RWPE1 (cell line): ENCODE measurements at regions not wholly inside any gene's neighbourhood (a gene's known extent, or its start where the extent isn't known, plus 50 kb on each side); places are given as distances from the start of the nearest gene placed in this dataset.

Experiments
- CTCF ChIA-PET: fragments of 350-600 bp; sonication (Branson Sonifier 250); formaldehyde crosslinking; extraction: SDS; loops from one replicate; lab custom pipeline; 2021; lab: Yijun Ruan, JAX
- POLR2A ChIA-PET: fragments of 400-600 bp; formaldehyde crosslinking; extraction: SDS; loops from one replicate; lab custom pipeline; 2020; ENCODE audit warnings: antibody characterized with exemption; ENCODE audit not compliant: low non-redundant PET; lab: Yijun Ruan, JAX
- DNase-seq: peaks from one replicate; pipeline ENCODE4 v3.0.0; 2012; ENCODE audit warnings: low spot score
- H3K27ac ChIP-seq: fragments of 450-650 bp; 2 replicates; pipeline ENCODE4 v1.5.1; 2017
- CTCF ChIP-seq: fragments of 450-650 bp; conservative IDR thresholded peaks from 2 replicates; pipeline ENCODE4 v1.5.1; 2017; ENCODE audit warnings: low read depth, mild to moderate bottlenecking

DNA sequence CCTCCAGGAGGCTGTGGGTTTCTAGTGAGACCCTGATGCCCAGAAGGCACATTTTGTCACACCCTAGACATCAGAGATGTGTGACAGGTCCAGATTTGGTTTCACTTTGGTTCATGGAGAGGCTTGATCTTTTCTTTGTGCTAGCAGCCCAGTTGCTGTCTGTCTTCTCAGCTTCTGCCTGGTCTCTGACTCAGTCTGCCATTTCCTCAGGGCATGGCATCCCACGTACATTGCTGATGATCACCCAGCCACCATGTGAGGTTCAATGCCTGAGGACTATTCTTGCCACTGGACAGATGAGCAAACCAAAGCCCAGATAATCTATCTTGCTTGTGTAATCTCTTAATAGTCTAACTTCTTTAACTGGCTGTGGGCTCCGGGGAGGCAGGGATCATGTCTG lies 144.9 kb upstream of the MRPS22 start:
- ChIA-PET CTCF (no interaction called here), POLR2A (no interaction called here)
- TF ChIP-seq CTCF, result no peak
- H3K27ac ChIP-seq, result no peak overlapping the region
- DNase-seq, result peak; percentile 20

GRCh38 chr3:139199421-139200010 lies 144.3 kb upstream of the MRPS22 start:
- H3K27ac ChIP-seq, result no peak overlapping the region
- ChIA-PET CTCF (interaction anchor here (0.6 kb wide), 1 partner anchor 154 kb away, joined by 4 read pairs; no protein-coding TSS in a partner anchor), POLR2A (no interaction called here)
- no peak for TF ChIP-seq CTCF
- no peak for DNase-seq

GRCh38 chr3:139201446-139202225 lies 142.2 kb upstream of the MRPS22 start:
- DNase-seq, result no peak
- POLR2A ChIA-PET, result no interaction called here
- CTCF ChIA-PET, result interaction anchor here (0.6 to 1.3 kb wide), 2 partner anchors 43 to 90 kb away, joined by 3 to 12 read pairs; no protein-coding TSS in a partner anchor
- no peak for TF ChIP-seq CTCF
- no peak overlapping the region for H3K27ac ChIP-seq

DNA sequence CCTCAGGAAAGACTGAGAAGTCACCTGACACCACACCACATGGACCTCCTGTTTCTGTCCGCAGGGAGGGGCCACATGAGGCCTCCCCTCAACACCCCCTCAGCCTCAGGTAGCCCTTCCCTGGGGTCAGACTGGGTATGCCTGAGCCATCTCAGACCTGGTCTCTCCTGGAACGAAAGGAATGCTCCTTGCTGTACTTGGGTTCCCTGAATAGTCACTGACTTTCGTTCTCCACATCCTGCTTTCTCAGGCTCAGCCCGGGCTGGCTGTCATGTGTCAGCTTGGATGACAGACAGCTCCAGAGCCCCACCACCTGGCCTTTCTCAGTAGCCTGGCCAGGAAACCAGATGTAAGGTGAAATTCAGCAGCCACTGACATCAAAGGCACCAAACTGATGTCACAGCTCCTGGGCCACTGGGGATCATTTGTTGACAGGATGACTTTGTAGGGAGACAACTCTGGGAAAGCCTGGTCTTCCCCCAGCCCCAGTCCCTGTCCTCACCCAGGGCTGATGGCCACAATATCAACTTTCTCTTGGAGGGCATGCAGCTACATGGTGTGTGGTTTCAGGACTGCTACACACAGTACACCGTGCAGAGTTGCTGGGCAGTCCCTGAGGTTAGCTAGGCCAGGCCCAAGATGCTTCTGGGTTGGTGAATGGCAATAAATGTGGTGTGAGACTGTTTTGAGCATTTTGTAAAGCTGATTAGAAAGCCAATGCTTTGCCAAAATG lies 141.4 kb upstream of the MRPS22 start:
- peak; percentile 28 for DNase-seq
- no peak for TF ChIP-seq CTCF
- POLR2A ChIA-PET, result no interaction called here
- CTCF ChIA-PET, result interaction anchor here (0.6 to 1.3 kb wide), 3 partner anchors 42 to 624 kb away, joined by 3 to 12 read pairs (median 3); no protein-coding TSS in a partner anchor
- no peak overlapping the region for H3K27ac ChIP-seq

- DNase-seq, result no peak
- no peak for TF ChIP-seq CTCF
- H3K27ac ChIP-seq, result no peak overlapping the region
- CTCF ChIA-PET, result interaction anchor here (0.6 to 1.3 kb wide), 2 partner anchors 91 to 625 kb away, joined by 3 to 12 read pairs; no protein-coding TSS in a partner anchor
- POLR2A ChIA-PET, result no interaction called here
These were observed 140.9 kb upstream of the MRPS22 start for GRCh38 chr3:139202959-139203349.

DNA sequence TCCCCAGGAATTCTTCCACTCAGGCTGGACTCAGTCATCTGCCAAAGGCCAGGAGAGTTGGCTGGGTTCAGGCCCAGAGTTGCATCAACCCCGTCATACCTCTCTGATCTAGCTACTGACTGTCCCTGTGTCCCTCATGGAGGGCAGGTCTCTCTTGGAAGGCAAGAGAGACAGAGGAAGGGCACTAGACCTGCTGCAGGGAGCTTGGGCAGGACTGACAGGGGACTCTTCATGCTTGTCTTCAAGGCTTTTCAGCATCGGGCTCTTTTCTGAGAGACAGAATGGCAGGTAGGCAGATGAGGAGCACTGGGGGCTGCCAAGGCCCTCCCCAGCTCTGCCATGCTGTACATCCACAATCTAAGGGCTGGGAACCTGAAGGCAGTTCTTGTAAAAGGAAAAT lies 140.1 kb upstream of the MRPS22 start:
- no peak for DNase-seq
- POLR2A ChIA-PET, result no interaction called here
- no peak overlapping the region for H3K27ac ChIP-seq
- CTCF ChIA-PET, result interaction anchor here (0.5 kb wide), 1 partner anchor 125 kb away, joined by 3 read pairs; no protein-coding TSS in a partner anchor
- TF ChIP-seq CTCF, result no peak
